ENCODE measurements at regions not wholly inside any gene's neighbourhood (a gene's known extent, or its start where the extent isn't known, plus 50 kb on each side); places are given as distances from the start of the nearest gene placed in this dataset.
"Not testable (repeated sequence)": the region's sequence is repeated elsewhere in the genome, so short reads cannot be mapped to it uniquely, and the experiment has no call there.

GRCh38 chr2:194819367-194819766 is 837.7 kb upstream of the SLC39A10 start:
- no peak for DNase-seq (ENCODE audit: low read depth, low spot score)

- DNase-seq (ENCODE audit: low read depth, low spot score), result no peak
Observed at GRCh38 chr2:194815475-194815874, 841.6 kb upstream of the SLC39A10 start.

- no peak for DNase-seq (ENCODE audit: low read depth, low spot score)
Observed at GRCh38 chr2:194802589-194802988, 854.4 kb upstream of the SLC39A10 start.

- DNase-seq (ENCODE audit: low read depth, low spot score), result not testable (repeated sequence)
Observed at GRCh38 chr2:194787071-194787470, 870.0 kb upstream of the SLC39A10 start.

- not testable (repeated sequence) for DNase-seq (ENCODE audit: low read depth, low spot score)
Observed at GRCh38 chr2:194771394-194771793, 885.6 kb upstream of the SLC39A10 start.

GRCh38 chr2:194769030-194769429 is 888.0 kb upstream of the SLC39A10 start:
- DNase-seq (ENCODE audit: low read depth, low spot score), result no peak

- DNase-seq (ENCODE audit: low read depth, low spot score), result no peak
Observed at GRCh38 chr2:194765723-194766122, 891.3 kb upstream of the SLC39A10 start.

- no peak for DNase-seq (ENCODE audit: low read depth, low spot score)
Observed at GRCh38 chr2:194750926-194751325, 906.1 kb upstream of the SLC39A10 start.

- DNase-seq (ENCODE audit: low read depth, low spot score), result no peak
Observed at GRCh38 chr2:194745557-194746146, 911.4 kb upstream of the SLC39A10 start.

GRCh38 chr2:194742706-194743105 is 914.3 kb upstream of the SLC39A10 start:
- DNase-seq (ENCODE audit: low read depth, low spot score), result no peak

GRCh38 chr2:194739217-194739616 is 917.8 kb upstream of the SLC39A10 start:
- no peak for DNase-seq (ENCODE audit: low read depth, low spot score)

- DNase-seq (ENCODE audit: low read depth, low spot score), result no peak
Observed at GRCh38 chr2:194735837-194736542, 921.0 kb upstream of the SLC39A10 start.

- DNase-seq (ENCODE audit: low read depth, low spot score), result no peak
Observed at GRCh38 chr2:194730266-194730665, 926.8 kb upstream of the SLC39A10 start.

- DNase-seq (ENCODE audit: low read depth, low spot score), result no peak
Observed at GRCh38 chr2:194725169-194725568, 931.9 kb upstream of the SLC39A10 start.

GRCh38 chr2:194723446-194723845 is 933.6 kb upstream of the SLC39A10 start:
- DNase-seq (ENCODE audit: low read depth, low spot score), result no peak

GRCh38 chr2:194721227-194721626 is 935.8 kb upstream of the SLC39A10 start:
- no peak for DNase-seq (ENCODE audit: low read depth, low spot score)

GRCh38 chr2:194720462-194720861 is 936.6 kb upstream of the SLC39A10 start:
- DNase-seq (ENCODE audit: low read depth, low spot score), result no peak

- DNase-seq (ENCODE audit: low read depth, low spot score), result no peak
Observed at GRCh38 chr2:194718881-194719280, 938.1 kb upstream of the SLC39A10 start.

GRCh38 chr2:194714541-194714940 is 942.5 kb upstream of the SLC39A10 start:
- no peak for DNase-seq (ENCODE audit: low read depth, low spot score)

- DNase-seq (ENCODE audit: low read depth, low spot score), result no peak
Observed at GRCh38 chr2:194709840-194710239, 947.2 kb upstream of the SLC39A10 start.

- no peak for DNase-seq (ENCODE audit: low read depth, low spot score)
Observed at GRCh38 chr2:194706179-194706578, 950.8 kb upstream of the SLC39A10 start.

GRCh38 chr2:194705398-194705797 is 951.6 kb upstream of the SLC39A10 start:
- DNase-seq (ENCODE audit: low read depth, low spot score), result no peak

- DNase-seq (ENCODE audit: low read depth, low spot score), result no peak
Observed at GRCh38 chr2:194700726-194701125, 956.3 kb upstream of the SLC39A10 start.

All from activated CD4-positive, CD25-positive, alpha-beta regulatory T cell treated with anti-CD3 and anti-CD28 coated beads, Interleukin-2, amount 50 U/mL, for 16 hours (primary cell).